ENCODE measurements at regions not wholly inside any gene's neighbourhood (a gene's known extent, or its start where the extent isn't known, plus 50 kb on each side); places are given as distances from the start of the nearest gene placed in this dataset.
A peak's percentile ranks its signal among the peaks of the same experiment; 100 is the strongest.

- no peak for DNase-seq (ENCODE audit: low read depth)
These were observed 550.5 kb upstream of the BOD1L1 start for GRCh38 chr4:14177987-14178386.

- DNase-seq (ENCODE audit: low read depth), result no peak
These were observed 550.9 kb upstream of the BOD1L1 start for GRCh38 chr4:14178421-14178820.

GRCh38 chr4:14180166-14180565 lies 552.6 kb upstream of the BOD1L1 start:
- no peak for DNase-seq (ENCODE audit: low read depth)

GRCh38 chr4:14180983-14181601 lies 553.6 kb upstream of the BOD1L1 start:
- no peak for DNase-seq (ENCODE audit: low read depth)

GRCh38 chr4:14182148-14182547 lies 554.6 kb upstream of the BOD1L1 start:
- no peak for DNase-seq (ENCODE audit: low read depth)

- DNase-seq (ENCODE audit: low read depth), result no peak
These were observed 556.7 kb upstream of the BOD1L1 start for GRCh38 chr4:14184265-14184664.

GRCh38 chr4:14184767-14185166 lies 557.2 kb upstream of the BOD1L1 start:
- no peak for DNase-seq (ENCODE audit: low read depth)

- DNase-seq (ENCODE audit: low read depth), result no peak
These were observed 560.7 kb upstream of the BOD1L1 start for GRCh38 chr4:14188214-14188613.

GRCh38 chr4:14193601-14194000 lies 566.1 kb upstream of the BOD1L1 start:
- no peak for DNase-seq (ENCODE audit: low read depth)

GRCh38 chr4:14196131-14196530 lies 568.6 kb upstream of the BOD1L1 start:
- DNase-seq (ENCODE audit: low read depth), result peak; percentile 24

- DNase-seq (ENCODE audit: low read depth), result no peak
These were observed 587.7 kb upstream of the BOD1L1 start for GRCh38 chr4:14215116-14215770.

- DNase-seq (ENCODE audit: low read depth), result no peak
These were observed 589.9 kb upstream of the BOD1L1 start for GRCh38 chr4:14217401-14217800.

- DNase-seq (ENCODE audit: low read depth), result no peak
These were observed 591.1 kb upstream of the BOD1L1 start for GRCh38 chr4:14218641-14219040.

GRCh38 chr4:14221176-14221575 lies 593.7 kb upstream of the BOD1L1 start:
- DNase-seq (ENCODE audit: low read depth), result no peak

- no peak for DNase-seq (ENCODE audit: low read depth)
These were observed 595.0 kb upstream of the BOD1L1 start for GRCh38 chr4:14222377-14223029.

GRCh38 chr4:14223461-14223860 lies 595.9 kb upstream of the BOD1L1 start:
- no peak for DNase-seq (ENCODE audit: low read depth)

GRCh38 chr4:14225688-14226207 lies 598.2 kb upstream of the BOD1L1 start:
- no peak for DNase-seq (ENCODE audit: low read depth)

GRCh38 chr4:14233126-14233525 lies 605.6 kb upstream of the BOD1L1 start:
- no peak for DNase-seq (ENCODE audit: low read depth)

- DNase-seq (ENCODE audit: low read depth), result peak; percentile 12
These were observed 606.8 kb upstream of the BOD1L1 start for GRCh38 chr4:14234307-14234706.

GRCh38 chr4:14236359-14236758 lies 608.8 kb upstream of the BOD1L1 start:
- DNase-seq (ENCODE audit: low read depth), result no peak

GRCh38 chr4:14237911-14238310 lies 610.4 kb upstream of the BOD1L1 start:
- DNase-seq (ENCODE audit: low read depth), result no peak

GRCh38 chr4:14241574-14241973 lies 614.0 kb upstream of the BOD1L1 start:
- no peak for DNase-seq (ENCODE audit: low read depth)

- no peak for DNase-seq (ENCODE audit: low read depth)
These were observed 620.2 kb upstream of the BOD1L1 start for GRCh38 chr4:14247767-14248166.
